Endothelial cell of umbilical vein (primary cell): ENCODE measurements at regions not wholly inside any gene's neighbourhood (a gene's known extent, or its start where the extent isn't known, plus 50 kb on each side); places are given as distances from the start of the nearest gene placed in this dataset.

Experiments used
- BruUV-seq: library from RNA; stranded (reverse); fragments of 400-500 nt; replicated peaks from 2 replicates; lab custom pipeline; 2021; lab: Mats Ljungman, UMichigan
- CTCF ChIA-PET: fragments of 300-600, 350-600 bp; sonication (Branson Sonifier 250); formaldehyde crosslinking; loops from one replicate; lab custom pipeline; 2021; ENCODE audit warnings: antibody characterized with exemption, inconsistent platforms; lab: Charles Lee
- POLR2A ChIA-PET: fragments of 300-600, 350-600 bp; sonication (Branson Sonifier 250); formaldehyde crosslinking; loops from one replicate; lab custom pipeline; 2021; ENCODE audit warnings: antibody characterized with exemption, inconsistent platforms; lab: Charles Lee
- DNase-seq: peaks from one replicate; pipeline ENCODE4 v3.0.0-alpha.2; 2011; ENCODE audit warnings: low read depth, low spot score
- FAIRE-seq: peaks from 2 replicates; lab custom pipeline; 2011; peaks lifted over from hg19 to GRCh38; lab: Jason Lieb, UNC
- H2AFZ ChIP-seq: 2 replicates; pipeline ENCODE4 v1.6.0; 2012; ENCODE audit warnings: low read depth, low read length, control low read depth, inconsistent platforms
- H3K27ac ChIP-seq: 2 replicates; pipeline ENCODE4 v1.5.1; 2011; ENCODE audit warnings: low read depth, mild to moderate bottlenecking, control low read depth, low read length, moderate library complexity; ENCODE audit not compliant: insufficient read depth
- H3K27me3 ChIP-seq, 2 experiments: 2 replicates each; pipeline versions ENCODE4 v1.6.0 to v1.6.1; 2011; ENCODE audit warnings: low read length in 2 of 2, mixed read lengths in 1 of 2; ENCODE audit not compliant: control insufficient read depth in 2 of 2, insufficient read depth in 2 of 2
- H3K36me3 ChIP-seq, 2 experiments: 2 replicates in 1 of 2; 3 replicates in 1 of 2; pipeline ENCODE4 v1.5.1; 2011; ENCODE audit warnings: low read length in 2 of 2, mild to moderate bottlenecking in 1 of 2, moderate library complexity in 1 of 2; ENCODE audit not compliant: control insufficient read depth in 2 of 2, insufficient read depth in 2 of 2; ENCODE audit errors: extremely low read depth in 1 of 2
- H3K4me1 ChIP-seq: 3 replicates; pipeline ENCODE4 v1.5.1; 2011; ENCODE audit warnings: mild to moderate bottlenecking, low read length; ENCODE audit not compliant: control insufficient read depth, insufficient read depth; ENCODE audit errors: extremely low read depth
- H3K4me2 ChIP-seq: 2 replicates; pipeline ENCODE4 v1.6.1; 2011; ENCODE audit warnings: low read length, control low read depth, mixed read lengths; ENCODE audit not compliant: insufficient read depth
- H3K4me3 ChIP-seq, 3 experiments: fragments of 200-600 bp in 1 of 3; sonication (generic), shearing (Covaris generic) in 1 of 3; replicated peaks in 1 of 3; 2 replicates each; pipeline ENCODE4 v1.5.1; 2011 to 2016; ENCODE audit warnings: control low read depth in 3 of 3, low read length in 3 of 3, mild to moderate bottlenecking in 2 of 3, inconsistent platforms in 1 of 3, low read depth in 1 of 3, moderate library complexity in 1 of 3; ENCODE audit not compliant: insufficient read depth in 1 of 3
- H3K79me2 ChIP-seq: 2 replicates; pipeline ENCODE4 v1.6.0; 2012; ENCODE audit warnings: low read length, inconsistent platforms; ENCODE audit not compliant: control insufficient read depth, insufficient read depth
- H3K9ac ChIP-seq: replicated peaks from 2 replicates; pipeline ENCODE3; 2011; ENCODE audit warnings: low read length, control low read depth; ENCODE audit not compliant: insufficient read depth; ENCODE audit errors: extremely low read depth
- H3K9me1 ChIP-seq: replicated peaks from 3 replicates; pipeline ENCODE4 v1.6.0; 2011; ENCODE audit warnings: mild to moderate bottlenecking, low read length; ENCODE audit not compliant: control insufficient read depth, insufficient read depth; ENCODE audit errors: extremely low read depth
- H3K9me3 ChIP-seq: replicated peaks from 2 replicates; pipeline ENCODE4 v1.5.1; 2012; ENCODE audit warnings: low read length, inconsistent platforms; ENCODE audit not compliant: control insufficient read depth, insufficient read depth
- H4K20me1 ChIP-seq: replicated peaks from 2 replicates; pipeline ENCODE3; 2011; ENCODE audit warnings: mild to moderate bottlenecking, low read length; ENCODE audit not compliant: control insufficient read depth, insufficient read depth; ENCODE audit errors: extremely low read depth
- EZH2 ChIP-seq: IDR thresholded peaks from 2 replicates; pipeline ENCODE4 v1.6.1; 2012; ENCODE audit warnings: borderline replicate concordance, low read depth, mild to moderate bottlenecking, moderate library complexity, low read length, inconsistent platforms; ENCODE audit not compliant: severe bottlenecking
- FOS ChIP-seq: IDR thresholded peaks from 2 replicates; pipeline ENCODE4 v1.6.1; 2011; ENCODE audit warnings: mild to moderate bottlenecking, low read length, moderate library complexity, borderline replicate concordance; ENCODE audit not compliant: insufficient read depth
- GATA2 ChIP-seq: IDR thresholded peaks from 2 replicates; pipeline ENCODE4 v1.7.0; 2011; ENCODE audit warnings: low read depth, mild to moderate bottlenecking, moderate library complexity, mixed read lengths, low read length; ENCODE audit not compliant: insufficient read length, insufficient read depth
- JUN ChIP-seq: IDR thresholded peaks from 2 replicates; pipeline ENCODE4 v1.6.1; 2011; ENCODE audit warnings: borderline replicate concordance, low read depth; ENCODE audit not compliant: insufficient read length, insufficient read depth
- POLR2A ChIP-seq: IDR thresholded peaks from 2 replicates; pipeline ENCODE4 v1.6.1; 2012; ENCODE audit warnings: low read depth, mild to moderate bottlenecking, control low read depth, low read length
- dilution Hi-C: fragments of 300-500 bp; cut with MboI; formaldehyde crosslinking; loops from one replicate; pipeline ENCODE4 v1.15.0; 2019; ENCODE audit warnings: low sequenced_read_pairs; ENCODE audit not compliant: extremely low pct_ligation_motif_present
- intact Hi-C: fragments of 100-400 bp; cut with micrococcal nuclease; formaldehyde crosslinking; loops from one replicate; pipeline ENCODE4 v1.10.0; 2022
- TF ChIP-seq, protein P1 (sequence below), 2 donors: IDR thresholded peaks; 1 replicate in 1 of 2; 2 replicates in 1 of 2; pipeline ENCODE4 v1.5.1; 2011; ENCODE audit warnings: low read length in 2 of 2, mild to moderate bottlenecking in 2 of 2, moderate library complexity in 2 of 2, control low read depth in 1 of 2, inconsistent platforms in 1 of 2, low read depth in 1 of 2; ENCODE audit not compliant: insufficient read depth in 1 of 2; ENCODE audit errors: extremely low read depth in 1 of 2

DNA sequence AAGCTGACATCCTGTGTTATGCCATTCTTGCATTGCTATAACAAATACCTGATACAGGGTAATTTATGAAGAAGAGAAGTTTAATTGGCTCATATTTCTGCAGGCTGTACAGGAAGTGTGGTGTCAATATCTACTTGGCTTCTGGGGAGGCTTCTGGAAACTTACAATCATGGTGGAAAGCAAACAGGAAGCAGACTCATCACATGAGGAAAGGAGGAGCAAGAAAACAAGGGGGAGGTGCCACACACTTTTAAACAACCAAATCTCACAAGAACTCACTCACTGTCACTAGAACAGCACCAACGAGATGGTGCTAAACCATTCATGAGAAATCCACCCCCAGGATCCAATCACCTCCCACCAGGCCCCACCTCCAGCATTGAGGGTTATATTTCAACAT is 143.1 kb upstream of the GGTLC1 start:
- ChIA-PET POLR2A (no interaction called here), CTCF (interaction anchor here (1.0 to 1.6 kb wide), 3 partner anchors 9 to 29 kb away, joined by 3 to 5 read pairs (median 3); no protein-coding TSS in a partner anchor)
- DNase-seq = peak; percentile 58
- H3K27me3 ChIP-seq = no peaks in the 10 kb centered on the region
- intact Hi-C loops = no loop called here
- no peak overlapping the region for H2AFZ ChIP-seq
- H3K4me3 ChIP-seq = no peak overlapping the region
- no TSS peak for BruUV-seq
- peaks cover 10% of the 10 kb centered on the region for H3K4me1 ChIP-seq
- no peaks in the 10 kb centered on the region for H3K9me1 ChIP-seq
- peak; percentile 87 for FAIRE-seq
- H3K79me2 ChIP-seq = no peaks in the 10 kb centered on the region
- no peak overlapping the region for H3K27ac ChIP-seq
- no peaks in the 10 kb centered on the region for H3K36me3 ChIP-seq
- dilution Hi-C loops = no loop called here
- no peaks in the 10 kb centered on the region for H4K20me1 ChIP-seq
- H3K9me3 ChIP-seq = no peaks in the 10 kb centered on the region
- no peak overlapping the region for H3K9ac ChIP-seq
- no peak overlapping the region for H3K4me2 ChIP-seq
- TF ChIP-seq GATA2 = no peak
- peak; percentile 6 for TF ChIP-seq JUN
- TF ChIP-seq, protein P1, sequence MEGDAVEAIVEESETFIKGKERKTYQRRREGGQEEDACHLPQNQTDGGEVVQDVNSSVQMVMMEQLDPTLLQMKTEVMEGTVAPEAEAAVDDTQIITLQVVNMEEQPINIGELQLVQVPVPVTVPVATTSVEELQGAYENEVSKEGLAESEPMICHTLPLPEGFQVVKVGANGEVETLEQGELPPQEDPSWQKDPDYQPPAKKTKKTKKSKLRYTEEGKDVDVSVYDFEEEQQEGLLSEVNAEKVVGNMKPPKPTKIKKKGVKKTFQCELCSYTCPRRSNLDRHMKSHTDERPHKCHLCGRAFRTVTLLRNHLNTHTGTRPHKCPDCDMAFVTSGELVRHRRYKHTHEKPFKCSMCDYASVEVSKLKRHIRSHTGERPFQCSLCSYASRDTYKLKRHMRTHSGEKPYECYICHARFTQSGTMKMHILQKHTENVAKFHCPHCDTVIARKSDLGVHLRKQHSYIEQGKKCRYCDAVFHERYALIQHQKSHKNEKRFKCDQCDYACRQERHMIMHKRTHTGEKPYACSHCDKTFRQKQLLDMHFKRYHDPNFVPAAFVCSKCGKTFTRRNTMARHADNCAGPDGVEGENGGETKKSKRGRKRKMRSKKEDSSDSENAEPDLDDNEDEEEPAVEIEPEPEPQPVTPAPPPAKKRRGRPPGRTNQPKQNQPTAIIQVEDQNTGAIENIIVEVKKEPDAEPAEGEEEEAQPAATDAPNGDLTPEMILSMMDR (IDR thresholded peaks at IDR 0.05; ENCODE audit: extremely low read depth in 1 of 2, insufficient read depth in 1 of 2, low read depth in 1 of 2, low read length in 2 of 2) = no peak
- peak; percentile 35 for TF ChIP-seq FOS
- no peak for TF ChIP-seq EZH2
- no peak for TF ChIP-seq POLR2A

DNA sequence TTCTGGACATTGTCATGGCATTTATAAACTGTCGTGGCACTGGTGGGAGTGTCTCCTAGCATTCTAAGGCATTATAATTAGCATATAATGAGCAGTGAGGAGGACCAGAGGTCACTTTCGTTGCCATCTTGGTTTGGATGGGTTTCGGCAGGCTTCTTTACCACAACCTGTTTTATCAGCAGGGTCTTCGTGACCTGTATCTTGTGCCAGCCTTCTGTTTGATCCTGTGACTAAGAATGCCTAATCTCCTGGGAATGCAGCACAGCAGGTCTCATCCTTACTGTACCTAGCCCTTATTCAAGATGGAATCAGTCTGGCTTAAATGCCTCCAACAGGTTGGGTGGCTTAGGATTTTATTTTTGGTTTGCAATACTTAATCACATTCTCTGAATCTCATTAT is 142.7 kb upstream of the GGTLC1 start:
- Histone ChIP-seq H3K27ac (no peak overlapping the region), H4K20me1 (no peaks in the 10 kb centered on the region), H3K9ac (no peak overlapping the region), H3K79me2 (no peaks in the 10 kb centered on the region), H3K27me3 (no peaks in the 10 kb centered on the region), H3K4me1 (peaks cover 10% of the 10 kb centered on the region), H2AFZ (no peak overlapping the region), H3K36me3 (no peaks in the 10 kb centered on the region), H3K9me3 (no peaks in the 10 kb centered on the region), H3K4me3 (no peak overlapping the region), H3K4me2 (no peak overlapping the region), H3K9me1 (no peaks in the 10 kb centered on the region)
- ChIA-PET CTCF (interaction anchor here (1.4 to 1.6 kb wide), 2 partner anchors 12 to 29 kb away, joined by 3 to 5 read pairs; no protein-coding TSS in a partner anchor), POLR2A (no interaction called here)
- BruUV-seq = no TSS peak
- intact Hi-C loops (no loop called here), dilution Hi-C loops (no loop called here)
- no peak for TF ChIP-seq FOS
- DNase-seq (no peak), FAIRE-seq (no peak)
